SH-SY5Y (cell line): ENCODE measurements at regions not wholly inside any gene's neighbourhood (a gene's known extent, or its start where the extent isn't known, plus 50 kb on each side); places are given as distances from the start of the nearest gene placed in this dataset.

ENCODE experiments used
- GATA2 ChIP-seq: IDR thresholded peaks from 2 replicates; pipeline ENCODE4 v1.6.1; 2011; ENCODE audit warnings: mild to moderate bottlenecking, low read depth, low read length
- GATA3 ChIP-seq: IDR thresholded peaks from 2 replicates; pipeline ENCODE4 v1.6.1; 2011; ENCODE audit warnings: low read depth, mild to moderate bottlenecking, low read length, moderate library complexity

DNA sequence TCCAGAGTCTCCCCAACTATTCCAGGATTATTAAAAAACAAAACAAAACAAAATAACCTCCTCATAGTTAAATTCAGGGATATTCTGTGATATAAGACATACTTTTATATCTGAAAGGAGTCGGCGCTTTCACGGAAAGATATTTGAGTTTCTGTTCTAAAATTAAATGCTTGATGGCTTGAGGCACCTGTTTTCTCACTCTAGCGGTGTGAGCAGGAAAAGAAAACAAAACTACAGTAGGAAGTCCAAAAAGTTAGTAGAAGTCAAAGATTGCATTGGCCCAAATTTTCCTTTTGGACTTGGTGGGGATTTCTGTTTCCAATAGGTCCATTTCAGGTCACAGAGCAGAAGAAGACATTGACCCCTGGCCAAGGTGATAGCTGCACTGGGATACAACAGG is 716.1 kb upstream of the POT1 start:
- TF ChIP-seq GATA3 (no peak), GATA2 (no peak)
